BLaER1 (cell line): ENCODE measurements at regions not wholly inside any gene's neighbourhood (a gene's known extent, or its start where the extent isn't known, plus 50 kb on each side); places are given as distances from the start of the nearest gene placed in this dataset.
A peak's percentile ranks its signal among the peaks of the same experiment; 100 is the strongest.

Experiments used
- H3K27ac ChIP-seq: shearing (Covaris generic); formaldehyde crosslinking; 2 replicates; pipeline ENCODE4 v1.8.1; 2022
- H3K27me3 ChIP-seq: shearing (Covaris generic); formaldehyde crosslinking; 2 replicates; pipeline ENCODE4 v1.8.1; 2022
- H3K36me3 ChIP-seq: shearing (Covaris generic); formaldehyde crosslinking; 2 replicates; pipeline ENCODE4 v1.8.1; 2022
- H3K4me1 ChIP-seq: shearing (Covaris generic); formaldehyde crosslinking; 2 replicates; pipeline ENCODE4 v1.8.1; 2022
- H3K4me2 ChIP-seq: shearing (Covaris generic); formaldehyde crosslinking; 2 replicates; pipeline ENCODE4 v1.8.1; 2022
- H3K4me3 ChIP-seq: shearing (Covaris generic); formaldehyde crosslinking; 2 replicates; pipeline ENCODE4 v1.8.1; 2022
- H3K9ac ChIP-seq: shearing (Covaris generic); formaldehyde crosslinking; 2 replicates; pipeline ENCODE4 v1.8.1; 2022
- H3K9me3 ChIP-seq: shearing (Covaris generic); formaldehyde crosslinking; 2 replicates; pipeline ENCODE4 v1.8.1; 2022
- H4K20me1 ChIP-seq: shearing (Covaris generic); formaldehyde crosslinking; 2 replicates; pipeline ENCODE4 v1.8.1; 2022
- Cebpa-rat ChIP-seq: shearing (Covaris generic); IDR thresholded peaks from 2 replicates; pipeline ENCODE4 v1.8.1; 2022

GRCh38 chr22:49721211-49721763, 106.4 kb downstream of the BRD1 start:
- TF ChIP-seq Cebpa-rat, result no peak
- H3K36me3 ChIP-seq, result no peaks in the 10 kb centered on the region
- H3K4me3 ChIP-seq, result no peak overlapping the region
- H3K27ac ChIP-seq, result no peak overlapping the region
- H3K4me1 ChIP-seq, result peaks cover 42% of the 10 kb centered on the region
- H3K9me3 ChIP-seq, result no peaks in the 10 kb centered on the region
- H3K9ac ChIP-seq, result no peak overlapping the region
- no peak overlapping the region for H3K4me2 ChIP-seq
- peaks cover 10% of the 10 kb centered on the region for H3K27me3 ChIP-seq
- peaks cover 10% of the 10 kb centered on the region; the same call in 1 of the 2 replicates for H4K20me1 ChIP-seq

- no peak overlapping the region for H3K4me3 ChIP-seq
- no peaks in the 10 kb centered on the region for H3K9me3 ChIP-seq
- H3K27ac ChIP-seq, result no peak overlapping the region
- H3K27me3 ChIP-seq, result peaks cover 1% of the 10 kb centered on the region; the same call in 1 of the 2 replicates
- TF ChIP-seq Cebpa-rat, result no peak
- H3K4me1 ChIP-seq, result peaks cover 48% of the 10 kb centered on the region
- no peaks in the 10 kb centered on the region for H3K36me3 ChIP-seq
- no peak overlapping the region for H3K9ac ChIP-seq
- H4K20me1 ChIP-seq, result peaks cover 16% of the 10 kb centered on the region; the same call in 1 of the 2 replicates
- no peak overlapping the region for H3K4me2 ChIP-seq
Measured at GRCh38 chr22:49720279-49720959, 107.3 kb downstream of the BRD1 start.

DNA sequence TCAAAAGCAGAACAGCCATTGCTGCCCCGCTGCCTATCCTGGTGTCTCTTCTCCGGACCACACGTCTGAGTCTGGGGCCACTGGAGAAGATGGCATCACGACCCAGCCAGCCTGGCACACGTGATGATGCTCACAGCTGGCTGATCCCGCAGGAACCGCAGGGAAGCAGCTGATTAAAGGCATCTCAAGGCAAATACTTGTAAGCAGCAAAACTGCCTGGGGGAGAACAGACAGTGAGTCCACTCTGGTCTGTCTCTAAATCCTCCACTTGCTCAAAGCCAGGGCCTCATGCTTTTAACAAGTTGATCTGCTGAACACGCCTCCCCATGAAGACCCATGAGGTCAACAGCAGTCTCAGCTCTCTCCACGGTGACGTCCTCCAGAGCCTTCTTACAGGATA, 108.6 kb downstream of the BRD1 start:
- Histone ChIP-seq H3K4me1 (peaks cover 42% of the 10 kb centered on the region), H3K4me2 (no peak overlapping the region), H3K27ac (no peak overlapping the region), H3K9me3 (no peaks in the 10 kb centered on the region), H3K27me3 (no peaks in the 10 kb centered on the region), H3K4me3 (no peak overlapping the region), H3K36me3 (no peaks in the 10 kb centered on the region), H3K9ac (no peak overlapping the region), H4K20me1 (peaks cover 14% of the 10 kb centered on the region; the same call in 1 of the 2 replicates)
- no peak for TF ChIP-seq Cebpa-rat

- H3K4me3 ChIP-seq, result no peak overlapping the region
- H3K9me3 ChIP-seq, result no peaks in the 10 kb centered on the region
- H3K4me2 ChIP-seq, result no peak overlapping the region
- TF ChIP-seq Cebpa-rat, result no peak
- H3K36me3 ChIP-seq, result no peaks in the 10 kb centered on the region
- H3K9ac ChIP-seq, result no peak overlapping the region
- H3K4me1 ChIP-seq, result peaks cover 42% of the 10 kb centered on the region
- no peaks in the 10 kb centered on the region for H3K27me3 ChIP-seq
- peaks cover 14% of the 10 kb centered on the region; the same call in 1 of the 2 replicates for H4K20me1 ChIP-seq
- no peak overlapping the region for H3K27ac ChIP-seq
Measured at GRCh38 chr22:49718396-49718795, 109.3 kb downstream of the BRD1 start.

GRCh38 chr22:49717322-49717919, 110.3 kb downstream of the BRD1 start:
- Histone ChIP-seq H3K27me3 (no peaks in the 10 kb centered on the region), H3K27ac (no peak overlapping the region), H3K4me3 (no peak overlapping the region), H3K4me2 (no peak overlapping the region), H3K36me3 (no peaks in the 10 kb centered on the region), H3K9me3 (no peaks in the 10 kb centered on the region), H3K9ac (no peak overlapping the region), H4K20me1 (peaks cover 14% of the 10 kb centered on the region; the same call in 1 of the 2 replicates), H3K4me1 (peaks cover 37% of the 10 kb centered on the region)
- TF ChIP-seq Cebpa-rat, result no peak

DNA sequence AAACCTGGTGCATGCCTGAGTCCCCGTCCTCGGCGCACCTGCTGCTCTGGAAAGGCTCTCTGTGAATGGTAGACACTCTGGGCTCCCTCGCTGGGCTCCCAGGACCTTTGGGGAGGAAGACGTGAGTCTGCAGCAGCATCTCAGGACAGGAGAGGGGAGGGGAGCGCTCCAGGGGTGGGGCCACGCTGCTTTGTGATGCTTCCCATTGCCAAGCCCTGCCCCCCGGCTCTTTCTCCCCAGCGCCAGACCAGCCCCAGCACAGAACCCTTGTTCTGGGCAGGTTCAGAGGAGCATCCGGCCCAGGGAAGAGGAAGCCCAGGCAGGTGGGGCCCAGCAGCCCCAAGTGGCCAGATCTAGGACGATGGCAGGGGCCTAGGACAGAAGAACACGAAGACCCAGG, 111.2 kb downstream of the BRD1 start:
- H3K27me3 ChIP-seq, result no peaks in the 10 kb centered on the region

GRCh38 chr22:49715450-49715849, 112.2 kb downstream of the BRD1 start:
- no peak overlapping the region for H3K9ac ChIP-seq

More for the DNA sequence above, 111.2 kb downstream of the BRD1 start:
- Histone ChIP-seq H3K4me3 (no peak overlapping the region), H3K9ac (no peak overlapping the region), H3K9me3 (no peaks in the 10 kb centered on the region), H3K4me2 (peak overlapping the region; percentile 77), H4K20me1 (peaks cover 14% of the 10 kb centered on the region; the same call in 1 of the 2 replicates), H3K36me3 (no peaks in the 10 kb centered on the region), H3K27ac (no peak overlapping the region), H3K4me1 (peaks cover 36% of the 10 kb centered on the region)
- no peak for TF ChIP-seq Cebpa-rat

GRCh38 chr22:49713003-49713402, 114.7 kb downstream of the BRD1 start:
- Histone ChIP-seq H3K9ac (no peak overlapping the region), H3K9me3 (peaks cover 19% of the 10 kb centered on the region), H3K4me1 (peaks cover 45% of the 10 kb centered on the region), H3K4me2 (peak overlapping the region; percentile 52), H3K36me3 (no peaks in the 10 kb centered on the region), H4K20me1 (peaks cover 14% of the 10 kb centered on the region; the same call in 1 of the 2 replicates), H3K27me3 (no peaks in the 10 kb centered on the region), H3K27ac (no peak overlapping the region), H3K4me3 (no peak overlapping the region)
- TF ChIP-seq Cebpa-rat, result no peak

More at GRCh38 chr22:49715450-49715849, 112.2 kb downstream of the BRD1 start:
- H3K27ac ChIP-seq, result no peak overlapping the region
- H3K4me2 ChIP-seq, result peak overlapping the region; percentile 77
- H3K4me3 ChIP-seq, result no peak overlapping the region
- H3K36me3 ChIP-seq, result no peaks in the 10 kb centered on the region
- TF ChIP-seq Cebpa-rat, result no peak
- H3K4me1 ChIP-seq, result peaks cover 45% of the 10 kb centered on the region
- H3K27me3 ChIP-seq, result no peaks in the 10 kb centered on the region
- peaks cover 14% of the 10 kb centered on the region; the same call in 1 of the 2 replicates for H4K20me1 ChIP-seq
- H3K9me3 ChIP-seq, result peaks cover under 1% of the 10 kb centered on the region; the same call in 1 of the 2 replicates

GRCh38 chr22:49712195-49712791, 115.4 kb downstream of the BRD1 start:
- H3K9me3 ChIP-seq, result peaks cover 19% of the 10 kb centered on the region
- no peak overlapping the region for H3K4me3 ChIP-seq
- H3K4me1 ChIP-seq, result peaks cover 45% of the 10 kb centered on the region
- TF ChIP-seq Cebpa-rat, result no peak
- no peaks in the 10 kb centered on the region for H3K27me3 ChIP-seq
- no peak overlapping the region for H3K9ac ChIP-seq
- H4K20me1 ChIP-seq, result peaks cover 14% of the 10 kb centered on the region; the same call in 1 of the 2 replicates
- H3K36me3 ChIP-seq, result no peaks in the 10 kb centered on the region
- H3K27ac ChIP-seq, result no peak overlapping the region
- no peak overlapping the region for H3K4me2 ChIP-seq

DNA sequence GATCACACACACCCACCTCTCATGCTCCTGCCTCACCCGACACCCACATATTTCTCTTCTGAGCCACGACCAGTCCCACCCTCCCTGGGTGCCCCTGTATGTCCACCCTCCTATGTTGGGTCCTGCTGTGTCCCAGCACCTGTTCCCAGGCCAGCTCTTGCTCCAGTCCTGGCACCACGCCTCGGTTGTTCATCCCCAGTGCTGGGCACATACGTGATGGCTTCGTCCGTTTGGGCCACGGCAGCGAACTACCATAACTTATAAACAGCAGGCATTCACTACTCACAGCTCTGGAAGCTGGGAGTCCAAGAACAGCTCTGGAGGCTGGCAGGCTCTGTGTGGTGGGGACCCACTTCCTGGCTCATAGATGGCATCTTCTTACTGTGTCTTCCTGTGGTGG, 116.9 kb downstream of the BRD1 start:
- Histone ChIP-seq H4K20me1 (peaks cover 3% of the 10 kb centered on the region; the same call in 1 of the 2 replicates), H3K9me3 (peaks cover 19% of the 10 kb centered on the region), H3K27ac (no peak overlapping the region), H3K4me1 (peaks cover 33% of the 10 kb centered on the region), H3K4me2 (peak overlapping the region; percentile 41), H3K9ac (no peak overlapping the region), H3K36me3 (no peaks in the 10 kb centered on the region), H3K27me3 (peaks cover 4% of the 10 kb centered on the region), H3K4me3 (no peak overlapping the region)
- no peak for TF ChIP-seq Cebpa-rat
